ENCODE measurements at regions not wholly inside any gene's neighbourhood (a gene's known extent, or its start where the extent isn't known, plus 50 kb on each side); places are given as distances from the start of the nearest gene placed in this dataset.

DNA sequence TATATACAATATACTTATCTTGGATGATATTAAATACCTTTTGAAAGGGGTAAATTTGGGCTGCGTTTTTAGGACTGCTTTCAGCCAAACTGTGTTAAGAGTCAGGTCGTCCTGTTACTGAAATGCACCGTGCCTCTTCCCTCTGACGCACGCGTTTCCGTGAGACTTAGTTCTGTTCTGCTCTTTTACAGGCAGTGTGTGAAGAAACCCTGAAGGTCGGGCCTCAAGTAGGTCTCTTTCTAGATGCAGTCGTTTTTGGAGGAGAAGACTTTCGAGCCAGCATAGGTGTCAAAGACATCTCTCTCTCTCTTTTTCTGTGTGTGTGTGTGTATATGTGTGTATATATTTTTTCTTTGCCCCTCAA, 107.0 kb downstream of the ZIC5 start:
- TF ChIP-seq POLR2A (IDR thresholded peaks at IDR 0.05; ENCODE audit: low read depth, low read length) (no peak), POLR2AphosphoS5 (IDR thresholded peaks at IDR 0.05; ENCODE audit: low read depth, low read length) (no peak), TAF1 (IDR thresholded peaks at IDR 0.05; ENCODE audit: borderline replicate concordance, low read depth, low read length) (no peak)

All from GM12892 (cell line).